SK-N-SH (cell line): ENCODE measurements at regions not wholly inside any gene's neighbourhood (a gene's known extent, or its start where the extent isn't known, plus 50 kb on each side); places are given as distances from the start of the nearest gene placed in this dataset.
"Not testable (repeated sequence)": the region's sequence is repeated elsewhere in the genome, so short reads cannot be mapped to it uniquely, and the experiment has no call there.

Experiments
- EZH2phosphoT487 ChIP-seq: fragments of 200-600 bp; sonication (generic); IDR thresholded peaks from 2 replicates; pipeline ENCODE4 v1.6.1; 2017; ENCODE audit warnings: low read depth, mixed run types, mild to moderate bottlenecking, antibody characterized with exemption, moderate library complexity, borderline replicate concordance
- POLR2AphosphoS5 ChIP-seq: IDR thresholded peaks from 2 replicates; pipeline ENCODE4 v1.6.1; 2012; ENCODE audit warnings: low read depth, low read length
- RCOR1 ChIP-seq: fragments of 150-350 bp; IDR thresholded peaks from 2 replicates; pipeline ENCODE4 v1.6.1; 2017; ENCODE audit warnings: antibody characterized with exemption, low read length
- RFX5 ChIP-seq: IDR thresholded peaks from 2 replicates; pipeline ENCODE4 v1.6.1; 2012; ENCODE audit warnings: mild to moderate bottlenecking, improper control_type of control experiment, low read length
- RXRA ChIP-seq: IDR thresholded peaks from 2 replicates; pipeline ENCODE4 v1.4.0; 2012; ENCODE audit warnings: low read depth, mild to moderate bottlenecking, borderline replicate concordance
- SIN3A ChIP-seq: IDR thresholded peaks from 2 replicates; pipeline ENCODE4 v1.6.1; 2012; ENCODE audit warnings: low read depth, mild to moderate bottlenecking, low read length, moderate library complexity, borderline replicate concordance
- TEAD4 ChIP-seq: IDR thresholded peaks from 2 replicates; pipeline ENCODE4 v1.4.0; 2012; ENCODE audit warnings: mild to moderate bottlenecking, borderline replicate concordance; ENCODE audit not compliant: insufficient read depth
- YY1 ChIP-seq: IDR thresholded peaks from 2 replicates; pipeline ENCODE4 v1.4.0; 2012; ENCODE audit warnings: low read depth, mild to moderate bottlenecking
- TF ChIP-seq, protein P1 (sequence below): fragments of 200-600 bp; sonication (generic); IDR thresholded peaks from 2 replicates; pipeline ENCODE4 v1.6.1; 2017; ENCODE audit warnings: antibody characterized with exemption, mild to moderate bottlenecking, moderate library complexity
- TF ChIP-seq, protein P2 (sequence below): IDR thresholded peaks from 2 replicates; pipeline ENCODE4 v1.6.1; 2012; ENCODE audit warnings: mild to moderate bottlenecking, low read depth, low read length, moderate library complexity
- TF ChIP-seq, protein P3 (sequence below): fragments of 150-350 bp; IDR thresholded peaks from 2 replicates; pipeline ENCODE4 v1.6.1; 2017; ENCODE audit warnings: antibody characterized with exemption, low read length, low read depth, borderline replicate concordance

DNA sequence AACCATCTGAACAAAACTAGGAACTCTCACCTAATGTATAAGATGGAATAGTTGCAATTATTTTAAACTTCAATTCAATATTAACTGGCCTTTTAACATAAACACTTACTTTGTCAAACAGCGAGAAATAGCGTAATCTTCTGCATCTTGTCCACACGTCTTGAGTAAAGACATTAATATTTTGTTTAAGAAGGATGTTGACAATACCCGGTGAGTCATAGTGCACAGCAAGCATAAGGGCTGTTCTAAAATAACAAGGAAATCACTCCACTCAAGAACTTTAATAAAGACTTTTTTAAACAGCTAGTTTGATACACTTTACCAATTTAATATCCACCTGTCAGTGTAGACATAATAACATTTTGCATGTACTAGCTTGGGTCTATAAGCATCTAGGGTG is 311.1 kb downstream of the TUBA3C start:
- TF ChIP-seq RFX5, EZH2phosphoT487, TEAD4, RXRA, RCOR1, SIN3A, YY1, POLR2AphosphoS5: not testable (repeated sequence)
- TF ChIP-seq, protein P1, sequence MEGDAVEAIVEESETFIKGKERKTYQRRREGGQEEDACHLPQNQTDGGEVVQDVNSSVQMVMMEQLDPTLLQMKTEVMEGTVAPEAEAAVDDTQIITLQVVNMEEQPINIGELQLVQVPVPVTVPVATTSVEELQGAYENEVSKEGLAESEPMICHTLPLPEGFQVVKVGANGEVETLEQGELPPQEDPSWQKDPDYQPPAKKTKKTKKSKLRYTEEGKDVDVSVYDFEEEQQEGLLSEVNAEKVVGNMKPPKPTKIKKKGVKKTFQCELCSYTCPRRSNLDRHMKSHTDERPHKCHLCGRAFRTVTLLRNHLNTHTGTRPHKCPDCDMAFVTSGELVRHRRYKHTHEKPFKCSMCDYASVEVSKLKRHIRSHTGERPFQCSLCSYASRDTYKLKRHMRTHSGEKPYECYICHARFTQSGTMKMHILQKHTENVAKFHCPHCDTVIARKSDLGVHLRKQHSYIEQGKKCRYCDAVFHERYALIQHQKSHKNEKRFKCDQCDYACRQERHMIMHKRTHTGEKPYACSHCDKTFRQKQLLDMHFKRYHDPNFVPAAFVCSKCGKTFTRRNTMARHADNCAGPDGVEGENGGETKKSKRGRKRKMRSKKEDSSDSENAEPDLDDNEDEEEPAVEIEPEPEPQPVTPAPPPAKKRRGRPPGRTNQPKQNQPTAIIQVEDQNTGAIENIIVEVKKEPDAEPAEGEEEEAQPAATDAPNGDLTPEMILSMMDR, result not testable (repeated sequence)
- TF ChIP-seq, protein P2, sequence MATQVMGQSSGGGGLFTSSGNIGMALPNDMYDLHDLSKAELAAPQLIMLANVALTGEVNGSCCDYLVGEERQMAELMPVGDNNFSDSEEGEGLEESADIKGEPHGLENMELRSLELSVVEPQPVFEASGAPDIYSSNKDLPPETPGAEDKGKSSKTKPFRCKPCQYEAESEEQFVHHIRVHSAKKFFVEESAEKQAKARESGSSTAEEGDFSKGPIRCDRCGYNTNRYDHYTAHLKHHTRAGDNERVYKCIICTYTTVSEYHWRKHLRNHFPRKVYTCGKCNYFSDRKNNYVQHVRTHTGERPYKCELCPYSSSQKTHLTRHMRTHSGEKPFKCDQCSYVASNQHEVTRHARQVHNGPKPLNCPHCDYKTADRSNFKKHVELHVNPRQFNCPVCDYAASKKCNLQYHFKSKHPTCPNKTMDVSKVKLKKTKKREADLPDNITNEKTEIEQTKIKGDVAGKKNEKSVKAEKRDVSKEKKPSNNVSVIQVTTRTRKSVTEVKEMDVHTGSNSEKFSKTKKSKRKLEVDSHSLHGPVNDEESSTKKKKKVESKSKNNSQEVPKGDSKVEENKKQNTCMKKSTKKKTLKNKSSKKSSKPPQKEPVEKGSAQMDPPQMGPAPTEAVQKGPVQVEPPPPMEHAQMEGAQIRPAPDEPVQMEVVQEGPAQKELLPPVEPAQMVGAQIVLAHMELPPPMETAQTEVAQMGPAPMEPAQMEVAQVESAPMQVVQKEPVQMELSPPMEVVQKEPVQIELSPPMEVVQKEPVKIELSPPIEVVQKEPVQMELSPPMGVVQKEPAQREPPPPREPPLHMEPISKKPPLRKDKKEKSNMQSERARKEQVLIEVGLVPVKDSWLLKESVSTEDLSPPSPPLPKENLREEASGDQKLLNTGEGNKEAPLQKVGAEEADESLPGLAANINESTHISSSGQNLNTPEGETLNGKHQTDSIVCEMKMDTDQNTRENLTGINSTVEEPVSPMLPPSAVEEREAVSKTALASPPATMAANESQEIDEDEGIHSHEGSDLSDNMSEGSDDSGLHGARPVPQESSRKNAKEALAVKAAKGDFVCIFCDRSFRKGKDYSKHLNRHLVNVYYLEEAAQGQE, result not testable (repeated sequence)
- TF ChIP-seq, protein P3, sequence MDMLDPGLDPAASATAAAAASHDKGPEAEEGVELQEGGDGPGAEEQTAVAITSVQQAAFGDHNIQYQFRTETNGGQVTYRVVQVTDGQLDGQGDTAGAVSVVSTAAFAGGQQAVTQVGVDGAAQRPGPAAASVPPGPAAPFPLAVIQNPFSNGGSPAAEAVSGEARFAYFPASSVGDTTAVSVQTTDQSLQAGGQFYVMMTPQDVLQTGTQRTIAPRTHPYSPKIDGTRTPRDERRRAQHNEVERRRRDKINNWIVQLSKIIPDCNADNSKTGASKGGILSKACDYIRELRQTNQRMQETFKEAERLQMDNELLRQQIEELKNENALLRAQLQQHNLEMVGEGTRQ, result not testable (repeated sequence)
